T-helper 2 cell (primary cell): ENCODE measurements at regions not wholly inside any gene's neighbourhood (a gene's known extent, or its start where the extent isn't known, plus 50 kb on each side); places are given as distances from the start of the nearest gene placed in this dataset.
"Not testable (repeated sequence)": the region's sequence is repeated elsewhere in the genome, so short reads cannot be mapped to it uniquely, and the experiment has no call there.

Experiments used
- DNase-seq, 5 experiments: peaks; one replicate each; pipeline versions ENCODE4 v3.0.0 to v3.0.0-alpha.2; 2012 to 2022

DNA sequence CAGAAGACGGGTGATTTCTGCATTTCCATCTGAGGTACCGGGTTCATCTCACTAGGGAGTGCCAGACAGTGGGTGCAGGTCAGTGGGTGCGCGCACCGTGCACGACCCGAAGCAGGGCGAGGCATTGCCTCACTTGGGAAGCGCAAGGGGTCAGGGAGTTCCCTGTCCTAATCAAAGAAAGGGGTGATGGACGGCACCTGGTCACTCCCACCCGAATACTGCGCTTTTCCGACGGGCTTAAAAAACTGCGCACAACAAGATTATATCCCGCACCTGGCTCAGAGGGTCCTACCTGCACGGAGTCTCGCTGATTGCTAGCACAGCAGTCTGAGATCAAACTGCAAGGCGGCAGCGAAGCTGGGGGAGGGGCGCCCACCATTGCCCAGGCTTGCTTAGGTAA, 1403.1 kb downstream of the REEP3 start:
- DNase-seq = not testable (repeated sequence)

DNA sequence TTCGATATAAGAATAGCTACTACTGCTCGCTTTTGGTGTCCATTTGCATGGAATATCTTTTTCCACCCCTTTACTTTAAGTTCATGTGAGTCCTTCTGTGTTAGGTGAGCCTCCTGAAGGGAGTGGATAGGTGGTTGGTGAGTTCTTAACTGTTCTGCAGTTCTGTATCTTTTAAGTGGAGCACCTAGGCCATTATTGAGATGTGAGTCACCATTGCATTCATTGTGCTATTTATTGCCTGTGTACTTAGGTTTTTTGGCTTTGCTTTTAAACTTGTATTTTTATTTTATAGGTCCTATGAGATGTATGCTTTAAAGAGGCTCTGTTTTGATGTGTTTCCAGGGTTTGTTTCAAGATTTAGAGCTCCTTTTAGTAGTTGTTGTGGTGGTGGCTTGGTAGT, 1430.8 kb downstream of the REEP3 start:
- no peak for DNase-seq

DNA sequence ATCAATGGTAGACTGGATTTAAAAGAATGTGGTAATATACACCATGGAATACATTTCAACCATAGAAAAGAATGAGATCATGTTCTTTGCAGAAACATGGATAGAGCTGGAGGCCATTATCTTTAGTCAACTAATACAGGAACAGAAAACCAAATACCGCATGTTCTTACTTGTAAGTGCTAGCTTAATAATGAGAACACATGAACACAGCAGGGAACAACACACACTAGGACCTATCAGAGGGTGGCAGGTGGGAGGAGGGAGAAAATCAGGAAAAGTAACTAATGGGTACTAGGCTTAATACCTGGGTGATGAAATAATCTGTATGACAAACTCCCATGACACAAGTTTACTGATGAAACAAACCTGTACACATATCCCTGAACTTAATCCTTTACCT, 1435.2 kb downstream of the REEP3 start:
- no peak for DNase-seq

DNA sequence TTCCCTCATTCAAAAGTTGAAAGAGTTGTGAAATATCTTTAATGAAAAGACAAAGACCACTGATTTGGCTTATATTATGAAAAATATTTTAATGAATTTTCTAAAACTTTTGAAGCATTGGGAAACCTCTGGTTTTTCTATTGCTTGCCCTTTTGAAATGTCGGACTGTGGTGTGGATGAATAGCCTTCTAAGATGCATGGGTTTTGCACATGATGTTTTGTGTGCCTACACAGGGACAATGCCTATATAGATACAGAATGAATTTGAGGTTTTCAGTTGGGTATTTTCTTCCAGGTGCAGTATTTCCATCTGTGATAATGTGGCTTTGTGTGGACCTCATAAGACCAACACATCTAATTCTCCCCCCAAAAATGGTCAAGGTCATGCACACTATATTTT, 1437.9 kb downstream of the REEP3 start:
- no peak for DNase-seq

DNA sequence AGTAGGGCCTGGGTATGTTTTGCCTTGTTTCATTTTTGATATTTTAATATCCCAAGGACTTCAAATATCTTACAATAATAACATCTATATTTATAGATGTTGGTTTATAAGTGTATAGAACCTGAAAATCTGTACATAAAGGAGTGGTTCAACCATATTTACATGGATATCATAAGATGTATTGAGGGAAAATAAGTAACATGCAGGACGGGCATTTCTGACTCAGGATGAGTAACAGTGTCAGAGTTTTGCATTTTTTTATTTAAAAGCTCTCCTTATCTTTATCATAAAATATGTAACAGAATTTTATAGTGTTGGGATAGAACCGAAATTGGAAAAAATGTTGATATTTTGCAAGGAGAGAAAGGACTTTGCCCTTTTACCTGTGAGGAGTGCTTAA, 1438.7 kb downstream of the REEP3 start:
- DNase-seq = no peak

DNA sequence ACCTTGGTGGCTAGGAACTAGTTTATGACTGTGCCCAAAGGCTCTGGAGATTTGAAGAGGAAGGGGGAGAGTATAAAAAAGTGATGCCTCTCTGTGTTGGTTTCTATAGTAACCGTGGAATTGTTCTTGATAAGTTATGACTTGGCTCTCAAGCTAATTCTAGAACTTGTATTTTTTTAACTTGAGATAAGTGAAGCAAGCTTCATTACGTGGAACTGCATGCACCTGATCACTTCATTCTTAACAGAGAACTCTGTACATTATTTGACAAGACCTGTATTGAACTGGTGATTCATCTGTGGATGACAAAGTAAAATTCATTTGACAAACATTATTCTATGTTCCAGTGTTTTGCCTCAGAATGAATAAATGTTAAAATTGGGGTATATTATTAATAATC, 1452.2 kb downstream of the REEP3 start:
- DNase-seq = no peak

DNA sequence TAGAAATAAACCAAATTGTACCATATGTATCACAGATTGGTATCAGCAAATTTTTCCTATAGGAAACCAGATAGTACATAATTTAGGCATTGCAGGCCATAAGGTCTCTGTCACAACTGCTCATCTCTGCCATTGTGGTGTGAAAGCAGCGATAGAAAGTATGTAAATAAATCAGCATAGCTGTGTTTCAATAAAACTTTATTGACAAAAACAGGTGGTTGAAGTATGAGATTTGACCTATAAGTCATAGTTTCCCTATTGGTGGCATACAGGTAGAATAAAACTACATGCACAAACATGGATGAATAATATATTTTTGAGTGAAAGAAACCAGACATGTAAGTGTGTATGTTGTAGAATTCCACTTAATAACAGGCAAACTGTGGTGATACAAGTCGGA, 1454.9 kb downstream of the REEP3 start:
- DNase-seq = no peak

DNA sequence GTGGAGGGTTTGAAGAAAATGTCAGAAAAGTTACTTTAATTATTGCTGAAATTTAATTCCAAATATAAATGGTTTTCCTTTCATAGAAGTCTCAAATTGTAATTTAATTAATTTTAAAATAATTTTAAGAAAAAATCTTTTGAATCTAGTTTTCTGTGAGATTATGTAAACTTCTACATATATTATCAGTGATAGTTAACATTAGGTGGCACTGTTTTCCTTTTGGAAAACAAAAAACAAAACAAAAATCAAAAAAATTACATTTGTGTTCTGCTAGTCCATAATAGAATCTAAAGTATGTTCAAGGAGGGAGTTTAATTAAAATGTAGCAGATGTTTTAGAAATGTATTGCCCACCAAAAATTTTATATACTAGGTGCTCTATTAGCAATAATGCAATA, 1456.7 kb downstream of the REEP3 start:
- DNase-seq = no peak

DNA sequence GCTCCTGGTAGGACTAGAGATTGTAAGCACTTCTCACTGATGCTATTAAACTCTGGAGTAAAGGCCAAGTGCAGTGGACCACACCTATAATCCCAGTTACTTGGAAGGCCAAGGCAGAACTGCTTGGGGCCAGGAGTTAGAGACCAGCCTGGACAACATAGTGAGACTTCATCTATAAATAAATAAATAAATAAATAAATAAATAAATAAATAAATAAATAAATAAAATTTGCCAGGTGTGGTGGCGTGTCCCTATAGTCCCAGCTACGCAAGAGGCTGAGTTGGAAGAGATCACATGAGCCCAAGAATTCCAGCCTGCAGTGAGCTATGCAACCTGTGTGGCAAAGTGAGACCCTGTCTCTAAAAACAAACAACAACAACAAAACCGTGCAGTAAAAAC, 1475.7 kb downstream of the REEP3 start:
- DNase-seq = no peak

DNA sequence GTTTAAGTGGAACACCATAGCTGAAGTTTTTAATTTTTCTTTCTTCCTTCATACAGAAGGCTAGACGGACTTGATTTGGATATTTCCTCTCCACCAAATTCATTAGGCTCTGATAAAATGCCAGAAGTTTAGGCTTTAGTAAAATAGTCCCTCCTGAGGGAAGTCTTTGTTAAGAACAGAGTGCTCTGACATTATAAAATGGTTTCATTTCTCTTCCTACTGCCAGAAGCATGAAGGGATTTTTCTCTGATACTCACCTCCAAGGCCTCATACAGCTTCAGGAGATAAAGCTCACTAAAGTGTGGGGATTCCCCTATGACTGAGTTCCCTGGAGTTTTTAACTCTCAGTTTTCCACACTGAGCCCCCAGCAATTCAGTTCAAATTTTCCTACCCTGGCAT, 1489.6 kb downstream of the REEP3 start:
- DNase-seq = no peak

DNA sequence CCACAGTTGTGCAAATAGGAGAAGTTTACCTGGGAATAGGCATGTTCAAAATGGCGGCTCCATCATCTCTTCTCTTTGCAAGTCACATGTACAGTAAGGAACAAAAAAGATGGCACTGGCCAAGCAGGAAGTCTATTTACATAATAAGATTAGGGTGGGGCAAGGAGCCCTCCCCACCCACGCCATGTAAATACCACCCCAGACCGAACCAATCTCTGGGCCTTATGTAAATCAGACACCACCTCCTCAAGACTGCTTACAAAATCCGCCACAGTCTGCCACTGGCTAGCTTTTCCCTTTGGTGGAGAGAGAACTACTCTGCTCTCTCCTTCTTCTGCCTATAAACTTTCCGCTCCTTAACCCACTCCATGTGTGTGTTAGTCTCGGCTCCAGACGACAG, 1496.3 kb downstream of the REEP3 start:
- DNase-seq = no peak

DNA sequence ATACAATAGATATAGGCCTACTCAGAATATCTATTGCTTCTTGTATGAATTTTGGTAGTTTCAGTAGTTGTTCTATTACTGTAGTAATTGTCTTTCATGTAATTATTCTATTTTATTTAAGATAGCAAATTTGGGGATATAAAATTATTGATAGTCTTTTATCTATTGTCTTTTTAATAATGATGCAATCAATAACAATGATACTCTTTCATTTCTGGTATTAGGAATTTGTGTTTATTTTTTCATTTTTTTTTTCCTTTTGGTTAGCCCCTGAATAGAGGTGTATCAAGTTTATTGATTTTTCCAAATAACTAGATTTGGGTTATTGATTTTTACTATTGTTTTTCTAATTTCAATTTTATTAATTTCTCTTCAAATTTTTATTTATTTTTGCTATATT, 1503.7 kb downstream of the REEP3 start:
- no peak for DNase-seq

DNA sequence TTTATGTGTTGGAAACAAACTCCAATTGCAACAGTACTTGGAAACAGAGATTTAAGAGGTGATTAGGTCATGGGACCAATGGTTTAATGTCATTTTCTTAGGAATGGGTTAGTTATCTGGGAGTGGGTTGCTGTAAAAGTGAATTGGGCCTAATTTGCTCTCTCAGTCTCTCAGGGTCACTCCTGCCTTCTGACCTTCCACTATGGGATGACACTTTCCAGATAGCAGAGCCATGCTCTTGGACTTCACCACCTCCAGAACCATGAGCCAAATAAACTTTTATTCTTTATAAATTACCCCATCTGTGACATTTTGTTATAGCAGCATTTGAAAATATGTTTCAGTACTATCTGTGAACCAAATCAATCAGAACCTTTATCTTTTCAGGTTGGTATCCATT, 1509.1 kb downstream of the REEP3 start:
- no peak for DNase-seq

DNA sequence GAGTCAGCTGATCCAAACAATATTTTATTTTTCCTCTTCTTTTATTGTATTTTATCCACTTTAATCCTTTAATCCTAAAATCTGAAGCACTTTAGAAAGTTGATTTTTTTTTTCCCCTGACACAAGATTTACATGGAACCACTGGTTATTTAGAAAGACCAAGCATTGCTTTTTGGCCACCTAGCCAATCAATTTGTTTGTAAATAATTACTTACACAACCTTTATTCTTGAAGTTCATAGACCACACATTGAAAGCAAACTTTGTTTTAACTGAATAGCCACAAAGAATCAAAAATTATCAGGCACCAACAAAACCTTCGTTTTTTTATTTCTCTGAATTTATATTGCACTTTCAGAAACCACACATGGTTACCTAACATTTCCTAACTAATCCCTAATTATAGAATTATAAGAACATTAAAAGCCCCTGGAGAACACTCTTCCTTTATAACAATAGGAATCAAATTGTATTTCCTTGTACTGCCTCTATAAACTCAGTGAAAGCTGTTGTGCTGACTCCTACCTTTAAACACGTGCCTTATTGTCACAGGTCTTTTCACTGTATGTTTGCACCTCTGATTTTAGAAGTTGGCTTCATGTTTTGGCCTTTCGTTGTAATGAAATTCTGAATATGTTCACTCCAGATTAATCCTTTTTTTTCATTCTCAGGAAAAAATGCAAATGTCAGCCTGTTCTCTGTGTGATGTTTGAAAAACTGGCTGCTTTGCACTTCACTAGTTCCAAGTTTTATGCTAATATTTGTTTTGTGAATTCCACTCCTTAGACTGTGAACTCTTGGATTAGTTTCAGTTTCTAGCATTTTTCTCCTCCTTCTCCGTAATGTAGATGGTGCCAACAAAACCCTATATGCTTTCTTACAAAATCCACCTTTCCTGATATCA, 1511.9 kb downstream of the REEP3 start:
- DNase-seq = no peak

DNA sequence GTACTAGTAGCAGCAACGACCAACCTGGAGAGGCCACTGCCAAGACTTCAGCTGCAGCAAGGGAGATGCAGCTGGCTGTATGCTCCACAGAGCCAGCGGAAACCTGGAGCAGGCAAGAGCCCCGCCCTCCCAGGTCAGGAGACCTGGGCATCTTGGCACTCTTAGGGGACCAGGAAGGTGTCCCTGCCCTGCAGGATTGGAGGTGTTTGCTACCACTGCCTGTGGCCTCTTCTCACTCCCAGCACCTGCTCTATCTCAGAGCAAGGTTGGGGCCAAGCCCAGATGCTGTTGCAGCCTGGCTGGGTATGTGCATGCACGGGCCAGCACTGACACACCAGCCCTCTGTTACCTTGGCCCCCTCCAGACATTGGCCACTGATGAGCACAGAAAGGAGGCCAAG, 1512.8 kb downstream of the REEP3 start:
- DNase-seq = no peak

DNA sequence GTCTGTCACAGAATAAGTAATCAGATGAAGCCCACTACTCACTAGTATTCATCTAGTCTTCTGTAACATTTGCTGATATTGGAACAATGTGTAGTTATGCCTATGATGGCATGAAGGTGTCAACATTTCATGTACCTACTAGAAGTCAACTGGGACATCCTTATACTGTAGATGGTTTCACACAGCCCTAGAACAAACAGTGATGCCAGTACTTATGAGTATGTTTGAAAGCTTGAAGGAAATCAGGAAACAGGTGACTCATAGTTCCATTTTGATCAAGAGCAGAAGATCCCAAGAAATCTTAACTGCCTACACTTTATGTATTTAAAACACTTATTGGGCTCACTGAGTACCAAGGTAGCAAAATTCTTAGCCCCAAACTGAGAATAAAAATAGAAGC, 1519.6 kb downstream of the REEP3 start:
- DNase-seq = no peak

DNA sequence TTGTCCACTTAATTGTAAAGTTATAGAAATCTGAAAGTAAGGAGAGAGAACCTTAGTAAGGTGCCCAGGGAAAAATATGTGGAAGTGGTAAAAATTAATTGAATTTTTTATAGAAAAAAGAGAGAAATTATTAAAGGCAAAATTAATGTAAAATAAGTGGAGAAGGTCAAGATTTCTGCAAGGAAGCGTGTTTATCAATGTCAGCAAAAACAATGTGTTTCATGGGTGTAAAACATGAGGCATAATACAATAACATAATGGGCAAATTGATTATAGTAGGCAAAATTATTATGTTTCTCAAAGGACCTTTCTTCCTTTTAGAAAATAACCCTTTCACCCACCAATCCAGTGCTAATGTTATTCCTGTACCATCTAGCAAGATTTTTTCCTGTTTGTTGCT, 1520.1 kb downstream of the REEP3 start:
- no peak for DNase-seq

DNA sequence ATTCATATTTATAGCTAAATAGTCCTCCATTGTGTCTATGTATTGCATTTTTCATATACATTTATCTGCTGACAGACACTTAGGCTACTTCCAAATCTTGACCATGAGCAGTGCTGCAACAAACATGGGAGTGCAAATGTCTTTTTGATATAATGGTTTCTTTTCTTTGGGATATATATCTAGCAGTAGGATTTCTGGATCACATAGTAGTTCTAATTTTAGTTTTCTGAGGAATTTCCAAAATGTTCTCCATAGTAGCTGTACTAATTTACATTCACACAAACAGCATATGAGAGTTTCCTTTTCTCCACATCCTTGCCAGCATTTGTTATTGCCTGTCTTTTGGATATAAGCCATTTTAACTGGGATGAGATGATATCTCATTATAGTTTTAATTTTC, 1521.3 kb downstream of the REEP3 start:
- DNase-seq = no peak

DNA sequence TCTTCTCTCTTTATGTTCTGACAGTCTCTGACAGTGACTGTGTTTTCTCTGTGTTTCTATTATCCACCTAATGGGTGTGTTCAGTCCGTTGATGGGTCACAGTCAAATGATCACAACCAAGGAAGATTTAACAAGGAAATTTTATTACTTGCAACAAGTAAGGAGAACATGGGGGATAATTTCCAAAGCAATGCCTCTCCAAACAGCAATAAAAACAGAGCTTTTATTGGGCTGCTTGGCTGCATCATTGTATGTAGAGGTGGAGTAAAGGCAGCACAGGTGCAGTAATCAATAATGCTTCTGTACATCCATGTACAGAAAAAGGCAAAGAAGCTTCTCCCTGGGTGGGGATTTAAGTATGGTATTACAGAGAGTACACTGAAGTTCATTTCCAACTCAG, 1525.6 kb downstream of the REEP3 start:
- no peak for DNase-seq

DNA sequence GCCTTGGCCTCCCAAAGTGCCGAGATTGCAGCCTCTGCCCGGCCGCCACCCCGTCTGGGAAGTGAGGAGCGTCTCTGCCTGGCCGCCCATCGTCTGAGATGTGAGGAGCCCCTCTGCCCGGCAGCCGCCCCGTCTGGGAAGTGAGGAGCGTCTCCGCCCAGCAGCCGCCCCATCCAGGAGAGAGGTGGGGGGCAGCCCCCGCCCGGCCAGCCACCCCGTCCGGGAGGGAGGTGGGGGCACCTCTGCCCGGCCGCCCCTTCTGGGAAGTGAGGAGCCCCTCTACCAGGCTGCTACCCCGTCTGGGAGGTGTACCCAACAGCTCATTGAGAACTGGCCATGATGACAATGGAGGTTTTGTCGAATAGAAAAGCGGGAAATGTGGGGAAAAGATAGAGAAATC, 1530.9 kb downstream of the REEP3 start:
- DNase-seq = not testable (repeated sequence)

DNA sequence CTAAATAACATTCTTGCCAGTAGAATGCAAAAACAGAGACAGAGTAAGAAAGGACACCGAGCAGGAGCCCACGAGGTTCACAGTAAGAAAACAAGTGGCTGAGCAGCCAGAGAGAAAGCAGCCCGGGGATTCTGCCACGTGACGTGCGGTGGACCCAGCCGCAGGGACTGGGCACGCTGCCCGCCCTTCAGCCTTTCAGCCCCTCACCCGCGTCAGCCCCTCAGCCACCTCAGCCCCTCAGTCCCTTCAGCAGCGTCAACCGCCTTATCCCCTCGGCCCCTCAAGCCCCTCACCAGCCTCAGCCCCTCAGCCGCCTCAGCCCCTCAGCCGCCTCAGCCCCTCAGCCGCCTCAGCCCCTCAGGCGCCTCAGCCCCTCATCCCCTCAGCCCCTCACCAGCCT, 1532.2 kb downstream of the REEP3 start:
- not testable (repeated sequence) for DNase-seq

DNA sequence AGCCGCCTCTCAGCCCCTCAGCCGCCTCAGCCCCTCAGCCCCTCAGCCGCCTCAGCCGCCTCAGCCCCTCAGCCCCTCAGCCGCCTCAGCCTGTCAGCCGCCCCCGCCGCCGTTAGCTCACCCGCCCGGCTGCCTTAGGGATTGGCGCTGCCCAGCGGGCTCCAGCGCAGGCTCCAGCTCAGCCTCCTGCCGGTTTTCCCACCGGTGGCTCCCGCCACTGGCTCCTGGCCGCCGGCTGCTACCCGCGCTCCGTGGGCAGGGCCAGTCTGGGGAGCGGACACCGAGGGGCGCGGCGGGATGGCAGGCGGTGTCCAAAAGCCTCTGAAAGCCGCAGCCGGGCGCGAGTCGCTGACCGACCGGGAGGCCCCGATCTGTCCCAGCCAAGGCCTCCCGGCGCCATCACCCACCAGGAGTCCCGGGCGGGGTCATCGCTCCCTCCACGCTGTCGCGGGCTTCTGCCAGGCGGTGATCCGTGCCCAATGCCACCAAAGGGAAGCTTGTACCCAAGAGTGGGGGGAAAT, 1532.7 kb downstream of the REEP3 start:
- DNase-seq = not testable (repeated sequence)

DNA sequence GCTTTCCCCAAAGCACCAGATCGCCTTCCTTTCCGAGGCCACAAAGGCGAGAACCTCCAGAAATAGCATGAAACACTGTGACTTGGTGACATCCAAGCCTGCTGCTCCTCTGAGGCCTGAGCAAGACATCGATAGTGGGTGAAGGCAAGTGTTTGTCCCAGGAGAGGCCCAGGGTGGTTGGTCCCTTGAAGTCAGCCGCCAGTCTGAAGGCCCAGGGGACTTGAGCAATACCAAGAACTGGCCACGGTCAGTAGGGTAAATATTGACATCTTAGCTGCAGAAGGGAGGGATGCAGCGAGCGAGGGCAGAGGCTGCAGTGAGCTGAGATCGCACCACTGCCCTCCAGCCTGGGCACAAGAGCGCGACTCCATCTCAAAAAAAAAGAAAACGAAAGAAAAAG, 1533.5 kb downstream of the REEP3 start:
- DNase-seq = not testable (repeated sequence)

DNA sequence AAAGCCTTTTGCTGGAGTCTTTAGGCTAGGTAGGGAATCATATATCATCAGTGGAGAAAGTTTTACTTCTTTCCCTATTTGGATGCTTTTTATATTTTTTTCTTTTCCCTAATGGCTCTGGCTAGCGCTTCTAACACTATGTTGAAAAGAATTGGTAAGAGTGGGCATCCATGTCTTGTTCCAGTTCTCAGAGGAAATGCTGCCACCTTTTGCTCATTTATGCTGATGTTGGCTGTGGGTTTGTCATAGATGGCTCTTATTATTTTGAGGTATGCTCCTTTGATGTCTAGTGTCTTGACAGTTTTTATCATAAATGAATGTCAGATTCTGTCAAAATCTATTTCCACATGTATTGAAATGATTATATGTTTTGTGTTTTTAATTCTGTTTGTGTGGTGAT, 1544.1 kb downstream of the REEP3 start:
- DNase-seq = no peak

DNA sequence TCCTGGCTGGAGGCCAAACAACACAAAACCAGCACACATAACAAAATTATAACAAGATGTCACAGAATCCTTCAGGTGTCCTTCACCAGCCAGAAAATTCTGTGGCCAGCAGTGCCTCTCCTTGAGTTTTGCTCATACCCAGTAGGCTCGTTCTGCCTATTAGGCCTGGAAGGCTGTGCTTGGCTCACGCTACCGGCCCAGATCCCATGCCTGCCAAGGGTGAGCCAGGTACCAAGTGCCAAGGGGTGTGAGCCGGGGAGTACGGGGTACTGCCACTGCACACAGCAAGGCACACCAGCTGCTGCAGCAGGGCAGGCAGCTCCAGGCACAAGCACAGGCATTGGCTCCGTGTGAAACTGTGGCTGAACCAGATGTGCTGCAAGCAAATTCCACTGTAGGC, 1562.0 kb downstream of the REEP3 start:
- no peak for DNase-seq
